ENCODE measurements at regions not wholly inside any gene's neighbourhood (a gene's known extent, or its start where the extent isn't known, plus 50 kb on each side); places are given as distances from the start of the nearest gene placed in this dataset.
"Not testable (repeated sequence)": the region's sequence is repeated elsewhere in the genome, so short reads cannot be mapped to it uniquely, and the experiment has no call there.

DNA sequence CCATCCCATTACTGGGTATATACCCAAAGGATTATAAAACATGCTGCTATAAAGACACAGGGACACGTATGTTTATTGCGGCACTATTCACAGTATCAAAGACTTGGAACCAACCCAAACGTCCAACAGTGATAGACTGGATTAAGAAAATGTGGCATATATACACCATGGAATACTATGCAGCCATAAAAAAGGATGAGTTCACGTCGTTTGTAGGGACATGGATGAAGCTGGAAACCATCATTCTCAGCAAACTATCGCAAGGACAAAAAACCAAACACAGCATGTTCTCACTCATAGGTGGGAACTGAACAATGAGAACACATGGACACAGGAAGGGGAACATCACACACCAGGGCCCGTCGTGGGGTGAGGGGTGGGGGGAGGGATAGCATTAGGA is 106.1 kb downstream of the CHD1L start:
- TF ChIP-seq, protein P1, sequence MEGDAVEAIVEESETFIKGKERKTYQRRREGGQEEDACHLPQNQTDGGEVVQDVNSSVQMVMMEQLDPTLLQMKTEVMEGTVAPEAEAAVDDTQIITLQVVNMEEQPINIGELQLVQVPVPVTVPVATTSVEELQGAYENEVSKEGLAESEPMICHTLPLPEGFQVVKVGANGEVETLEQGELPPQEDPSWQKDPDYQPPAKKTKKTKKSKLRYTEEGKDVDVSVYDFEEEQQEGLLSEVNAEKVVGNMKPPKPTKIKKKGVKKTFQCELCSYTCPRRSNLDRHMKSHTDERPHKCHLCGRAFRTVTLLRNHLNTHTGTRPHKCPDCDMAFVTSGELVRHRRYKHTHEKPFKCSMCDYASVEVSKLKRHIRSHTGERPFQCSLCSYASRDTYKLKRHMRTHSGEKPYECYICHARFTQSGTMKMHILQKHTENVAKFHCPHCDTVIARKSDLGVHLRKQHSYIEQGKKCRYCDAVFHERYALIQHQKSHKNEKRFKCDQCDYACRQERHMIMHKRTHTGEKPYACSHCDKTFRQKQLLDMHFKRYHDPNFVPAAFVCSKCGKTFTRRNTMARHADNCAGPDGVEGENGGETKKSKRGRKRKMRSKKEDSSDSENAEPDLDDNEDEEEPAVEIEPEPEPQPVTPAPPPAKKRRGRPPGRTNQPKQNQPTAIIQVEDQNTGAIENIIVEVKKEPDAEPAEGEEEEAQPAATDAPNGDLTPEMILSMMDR (conservative IDR thresholded peaks at IDR 0.05; ENCODE audit: low read depth, low read length), result not testable (repeated sequence)
- TF ChIP-seq EZH2 (IDR thresholded peaks at IDR 0.05; ENCODE audit: low read length, unreplicated experiment), result not testable (repeated sequence)
